ENCODE measurements at regions not wholly inside any gene's neighbourhood (a gene's known extent, or its start where the extent isn't known, plus 50 kb on each side); places are given as distances from the start of the nearest gene placed in this dataset.

DNA sequence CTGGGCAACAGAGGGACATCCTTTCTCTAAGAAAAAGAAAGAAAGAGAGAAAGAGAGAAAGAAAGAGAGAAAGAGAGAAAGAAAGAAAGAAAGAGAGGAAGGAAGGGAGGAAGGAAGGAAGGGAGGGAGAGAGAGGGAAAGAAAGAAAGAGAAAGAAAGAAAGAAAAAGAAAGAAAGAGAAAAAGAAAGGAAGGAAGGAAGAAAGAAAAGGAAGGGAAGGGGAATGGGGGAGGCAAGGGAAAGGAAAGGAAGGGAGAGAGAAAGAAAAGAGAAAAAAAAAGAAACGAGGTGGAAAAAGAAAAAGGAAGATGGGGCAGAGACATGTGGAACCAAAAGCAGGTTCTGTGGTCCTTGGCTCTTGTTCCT is 82.9 kb upstream of the SMNDC1 start:
- TF ChIP-seq POLR2A (IDR thresholded peaks at IDR 0.05): no peak
- TF ChIP-seq, protein P1, sequence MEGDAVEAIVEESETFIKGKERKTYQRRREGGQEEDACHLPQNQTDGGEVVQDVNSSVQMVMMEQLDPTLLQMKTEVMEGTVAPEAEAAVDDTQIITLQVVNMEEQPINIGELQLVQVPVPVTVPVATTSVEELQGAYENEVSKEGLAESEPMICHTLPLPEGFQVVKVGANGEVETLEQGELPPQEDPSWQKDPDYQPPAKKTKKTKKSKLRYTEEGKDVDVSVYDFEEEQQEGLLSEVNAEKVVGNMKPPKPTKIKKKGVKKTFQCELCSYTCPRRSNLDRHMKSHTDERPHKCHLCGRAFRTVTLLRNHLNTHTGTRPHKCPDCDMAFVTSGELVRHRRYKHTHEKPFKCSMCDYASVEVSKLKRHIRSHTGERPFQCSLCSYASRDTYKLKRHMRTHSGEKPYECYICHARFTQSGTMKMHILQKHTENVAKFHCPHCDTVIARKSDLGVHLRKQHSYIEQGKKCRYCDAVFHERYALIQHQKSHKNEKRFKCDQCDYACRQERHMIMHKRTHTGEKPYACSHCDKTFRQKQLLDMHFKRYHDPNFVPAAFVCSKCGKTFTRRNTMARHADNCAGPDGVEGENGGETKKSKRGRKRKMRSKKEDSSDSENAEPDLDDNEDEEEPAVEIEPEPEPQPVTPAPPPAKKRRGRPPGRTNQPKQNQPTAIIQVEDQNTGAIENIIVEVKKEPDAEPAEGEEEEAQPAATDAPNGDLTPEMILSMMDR (IDR thresholded peaks at IDR 0.05): no peak

Data from thyroid gland (tissue), 4 donors.